ENCODE measurements at regions not wholly inside any gene's neighbourhood (a gene's known extent, or its start where the extent isn't known, plus 50 kb on each side); places are given as distances from the start of the nearest gene placed in this dataset.

DNA sequence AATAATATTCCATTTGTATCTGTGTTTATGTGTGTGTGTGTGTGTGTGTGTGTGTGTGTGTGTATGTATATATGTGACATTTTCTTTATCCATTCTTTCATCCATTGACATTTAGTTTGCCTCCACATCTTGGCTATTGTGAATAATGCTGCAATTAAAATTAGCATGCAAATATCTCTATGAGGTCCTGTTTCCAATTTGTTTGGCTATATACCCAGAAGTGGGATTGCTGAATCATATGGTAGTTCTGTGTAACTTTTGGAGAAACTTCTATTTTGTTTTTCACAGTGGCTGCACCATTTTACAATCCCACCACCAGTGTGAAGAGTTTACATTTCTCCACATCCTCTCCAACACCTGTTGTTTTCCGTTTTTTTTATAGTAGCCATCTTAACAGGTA, 53.1 kb downstream of the CH25H start:
- no peak for DNase-seq

DNA sequence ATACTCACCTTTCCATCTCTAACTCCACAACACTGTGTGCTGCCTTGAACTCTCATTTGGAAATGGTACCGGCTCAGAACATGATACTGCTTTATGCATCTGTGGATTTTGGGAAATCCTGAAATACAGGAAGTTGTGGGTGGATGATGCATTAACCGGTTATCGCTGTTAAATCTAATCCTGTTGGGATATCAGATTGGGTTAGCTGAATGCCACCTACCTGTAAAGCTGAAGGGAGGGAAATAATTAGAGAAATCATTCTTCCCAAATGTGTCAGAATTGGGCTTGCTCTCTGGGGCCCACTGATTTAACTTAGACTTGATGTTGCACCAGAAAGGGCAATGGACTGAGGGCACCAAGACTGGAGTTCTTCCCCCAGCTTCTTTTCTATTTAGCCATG, 54.0 kb downstream of the CH25H start:
- no peak for DNase-seq

DNA sequence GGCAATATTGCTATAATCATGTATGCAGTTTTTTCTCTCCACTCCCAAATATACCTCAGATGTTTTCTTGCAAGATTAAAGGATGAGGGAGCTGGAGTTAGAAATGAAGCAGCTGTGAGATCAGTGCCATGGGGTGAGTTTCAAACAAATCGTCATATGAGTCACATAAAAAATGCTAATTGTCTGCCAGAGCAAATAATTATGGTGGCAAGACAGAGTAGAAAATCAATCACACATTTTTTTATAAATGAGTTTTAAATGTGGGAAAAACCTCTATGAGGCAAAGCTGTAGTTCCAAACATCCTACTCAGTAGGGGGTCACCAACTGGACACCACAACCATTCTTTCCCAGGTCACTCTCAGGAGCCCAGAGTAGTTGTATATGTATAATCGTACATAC, 55.3 kb downstream of the CH25H start:
- DNase-seq, result no peak

DNA sequence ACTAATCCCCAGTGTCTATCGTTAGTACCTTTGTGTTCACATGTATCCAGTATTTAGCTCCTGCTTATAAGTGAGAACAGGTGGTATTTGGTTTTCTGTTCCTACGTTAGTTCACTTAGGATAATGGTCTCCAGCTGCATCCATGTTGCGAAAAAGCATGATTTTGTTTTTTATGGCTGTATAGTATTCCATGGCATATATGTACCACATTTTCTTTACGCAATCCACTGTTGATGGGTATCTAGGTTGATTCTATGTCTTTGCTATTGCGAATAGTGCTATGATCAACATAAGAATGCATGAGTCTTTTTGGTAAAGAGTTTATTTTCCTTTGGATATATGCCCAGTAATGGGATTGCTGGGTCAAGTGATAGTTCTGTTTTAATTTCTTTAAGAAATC, 59.1 kb downstream of the CH25H start:
- no peak for DNase-seq

DNA sequence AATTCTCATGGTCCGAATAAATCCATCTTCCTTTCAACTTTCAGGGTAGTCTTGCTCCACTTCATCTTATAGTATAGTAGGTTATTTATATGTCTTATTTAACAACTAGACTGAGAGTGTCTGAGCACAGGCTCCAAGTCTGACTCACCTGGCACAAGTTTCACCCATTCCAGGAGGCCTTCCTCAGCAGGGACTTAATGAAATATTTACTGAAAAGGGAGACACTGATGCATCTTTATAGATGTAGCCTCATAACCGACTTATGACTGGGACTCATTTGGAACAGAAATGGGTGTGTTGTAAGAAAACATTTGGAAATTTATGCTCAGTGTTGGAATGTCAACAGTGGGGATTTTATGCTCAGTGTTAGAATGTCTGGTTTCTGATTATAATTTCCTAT, 59.9 kb downstream of the CH25H start:
- no peak for DNase-seq

DNA sequence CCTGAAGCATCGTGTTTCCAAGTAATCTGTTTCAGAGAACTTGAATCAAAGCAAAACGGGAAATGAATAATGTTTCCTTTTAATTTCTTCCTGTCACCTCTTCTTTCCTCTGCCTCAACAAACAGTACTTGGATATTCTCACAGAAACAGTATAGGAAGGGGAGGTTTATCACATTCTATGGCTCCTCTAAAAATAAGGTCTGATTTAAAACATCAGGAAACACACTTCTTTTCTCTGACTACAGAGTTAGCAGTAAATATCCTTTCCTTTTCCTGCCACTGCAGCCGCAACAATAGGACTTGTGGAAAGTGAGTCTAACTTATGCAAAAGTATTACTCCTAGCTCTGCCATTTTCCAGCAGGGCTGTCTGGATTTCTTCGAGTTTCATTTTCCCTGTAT, 62.3 kb downstream of the CH25H start:
- no peak for DNase-seq

DNA sequence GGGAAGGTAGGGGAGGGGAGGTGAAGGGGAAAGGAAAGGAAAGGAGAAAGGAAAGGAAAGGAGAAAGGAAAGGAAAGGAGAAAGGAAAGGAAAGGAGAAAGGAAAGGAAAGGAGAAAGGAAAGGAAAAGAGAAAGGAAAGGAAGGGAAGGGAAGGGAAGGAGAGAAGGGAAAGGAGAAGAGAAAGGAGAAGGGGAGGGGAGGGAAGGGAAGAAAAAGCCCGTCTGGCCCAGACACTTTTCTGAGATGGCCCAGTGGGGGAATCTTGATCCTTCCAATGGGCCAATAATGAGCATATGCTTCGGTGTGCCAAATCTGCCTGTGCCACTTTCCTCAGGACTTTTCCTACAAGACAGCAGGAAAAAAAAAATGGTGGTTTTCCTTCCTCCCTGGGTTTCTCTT, 64.5 kb downstream of the CH25H start:
- no peak for DNase-seq

DNA sequence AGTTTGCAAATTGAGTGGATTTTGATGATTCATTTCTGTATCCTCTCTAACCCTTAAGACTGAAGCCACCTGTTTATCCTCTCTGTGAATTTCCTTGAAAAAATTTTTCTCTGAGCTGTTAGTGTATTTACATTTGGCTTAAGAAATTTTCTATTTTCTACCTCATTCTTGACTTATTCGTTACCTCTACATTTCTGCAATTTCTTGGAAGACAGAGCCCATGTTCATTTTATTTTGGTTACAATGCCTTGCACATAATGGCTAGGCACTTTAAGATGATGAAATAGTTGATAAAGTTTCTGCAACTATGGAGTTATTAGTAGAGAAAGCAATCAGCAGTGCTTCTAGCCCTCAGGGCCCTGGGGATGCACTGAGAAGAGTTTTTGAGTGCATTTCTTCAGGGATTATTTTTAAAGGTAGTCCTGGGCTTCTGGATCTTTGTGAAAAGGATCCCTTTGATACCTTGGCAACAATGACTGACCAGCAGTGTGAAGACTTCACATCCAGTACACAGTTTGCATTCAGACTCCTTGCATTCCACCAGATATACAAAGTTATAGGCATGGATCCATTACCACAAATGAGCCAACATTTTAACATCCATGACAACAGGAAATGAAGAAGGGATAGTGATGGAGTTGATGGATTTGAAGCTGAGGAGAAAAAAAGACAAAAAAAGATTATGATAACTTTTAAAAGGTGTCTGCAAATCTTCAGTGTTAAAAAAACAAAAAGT, 68.2 kb downstream of the CH25H start:
- DNase-seq, result peak; percentile 63

DNA sequence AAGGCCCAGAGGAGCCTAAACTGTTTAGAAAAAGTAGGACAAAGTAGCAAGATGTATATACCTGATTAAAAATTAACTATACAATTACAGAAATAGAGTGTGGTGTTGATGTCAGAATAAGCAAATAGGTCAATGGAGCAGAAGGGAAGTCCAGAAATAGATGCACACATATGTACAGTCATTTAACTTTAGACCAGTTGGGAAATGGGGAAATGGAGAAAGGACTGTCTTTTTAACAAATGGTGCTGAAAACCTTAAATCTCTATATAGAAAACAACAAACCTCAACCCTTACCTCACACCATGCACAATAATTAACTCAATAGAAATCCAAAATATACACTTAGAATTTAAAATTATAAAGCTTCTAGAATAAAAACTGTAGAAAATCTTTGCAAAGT, 72.2 kb downstream of the CH25H start:
- DNase-seq, result no peak

DNA sequence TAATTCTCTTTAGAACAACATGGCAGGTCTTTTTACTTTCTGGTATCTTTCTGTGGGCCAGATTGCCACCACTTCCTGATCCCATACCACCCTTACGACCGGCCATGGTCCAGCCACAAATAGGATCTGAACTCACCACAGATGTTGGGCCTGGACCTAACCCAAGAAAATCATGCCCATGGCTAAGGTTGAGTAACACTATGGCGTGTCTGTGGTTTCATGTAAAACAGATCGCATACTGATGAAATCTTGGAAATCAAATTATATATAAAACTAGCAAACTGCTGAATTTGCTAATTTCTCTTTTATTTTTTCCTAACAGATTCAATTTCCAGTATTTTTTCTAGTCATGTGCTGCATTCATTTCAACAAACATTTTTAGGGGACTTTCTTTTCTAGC, 77.2 kb downstream of the CH25H start:
- DNase-seq, result peak; percentile 38

DNA sequence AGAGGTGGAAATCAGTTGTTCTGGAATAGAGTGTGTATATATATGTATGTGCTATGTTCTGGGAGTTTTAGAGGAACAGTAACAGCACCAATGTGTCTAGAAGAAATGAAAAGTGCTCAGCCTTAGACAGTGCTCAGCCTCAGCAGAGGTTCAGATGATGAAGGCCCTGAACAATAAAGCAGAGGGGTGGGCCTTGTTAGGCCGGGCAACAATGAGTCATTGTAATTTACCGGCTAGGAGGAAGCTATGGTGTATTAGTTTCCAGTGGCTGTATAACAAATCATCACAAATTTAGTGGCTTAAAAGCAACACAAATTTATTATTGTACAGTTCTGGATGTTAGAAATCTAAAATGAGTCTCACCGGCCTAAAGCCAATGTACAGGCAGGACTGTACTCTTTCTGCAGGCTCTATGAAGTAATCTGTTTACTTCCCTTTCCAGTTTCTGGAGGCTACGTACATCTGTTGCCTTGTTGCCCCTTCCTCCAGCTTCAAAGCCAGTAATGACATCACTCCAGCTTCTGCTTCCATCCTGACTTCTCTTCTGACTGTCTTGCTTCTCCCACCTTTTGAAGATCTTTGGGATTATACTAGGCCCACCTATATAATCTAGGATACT, 84.6 kb downstream of the CH25H start:
- DNase-seq, result peak; percentile 49

DNA sequence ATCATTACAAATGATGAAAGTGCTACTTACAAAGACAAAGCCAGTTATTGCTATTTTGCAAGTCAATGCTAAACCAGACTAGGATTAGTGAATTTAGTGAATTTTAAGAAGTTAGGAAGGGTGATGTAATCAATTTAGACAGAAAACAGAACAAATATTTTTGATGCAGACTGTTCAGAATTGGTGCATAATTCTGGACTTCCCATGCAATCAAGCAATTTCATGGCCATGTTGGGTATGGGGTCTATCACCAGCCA, 85.4 kb downstream of the CH25H start:
- DNase-seq, result no peak

DNA sequence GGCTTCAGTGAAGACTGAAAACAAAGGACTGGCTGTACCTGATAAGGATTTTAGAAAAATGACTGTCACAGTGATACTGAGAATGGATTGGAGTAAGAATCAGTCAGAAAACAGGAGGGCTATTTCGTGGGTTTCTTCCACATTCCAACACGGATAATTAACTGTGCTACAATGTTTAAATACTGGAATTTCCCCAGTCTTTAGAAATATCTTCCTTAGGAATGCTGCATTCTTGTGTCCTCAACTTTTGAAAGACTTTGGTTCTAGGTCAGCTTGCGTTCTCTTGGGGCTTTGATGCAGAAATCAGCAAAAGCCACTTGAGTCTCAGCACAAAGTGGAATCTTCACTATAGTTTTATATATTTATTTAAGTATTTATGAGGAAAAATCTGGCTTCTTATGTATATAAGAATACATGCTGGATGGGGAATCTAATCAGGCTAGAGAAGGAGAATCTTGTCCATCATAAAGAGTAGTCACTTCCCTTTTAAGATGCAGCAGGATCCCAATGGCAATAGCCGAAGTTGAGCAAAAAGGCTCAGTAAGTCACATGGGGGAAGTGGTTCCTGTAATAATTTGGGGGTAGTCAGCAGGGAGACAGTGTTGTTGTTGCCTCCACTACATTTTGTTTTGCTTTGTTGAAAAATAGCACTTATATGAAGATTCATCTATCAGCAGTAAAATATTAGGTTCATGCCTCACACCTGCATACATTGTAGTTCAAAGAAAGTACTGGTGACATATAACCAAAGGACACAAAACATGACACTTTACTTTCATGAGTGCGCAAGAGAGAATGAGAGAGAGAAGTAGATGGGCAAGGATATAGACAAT, 86.0 kb downstream of the CH25H start:
- peak; percentile 20 for DNase-seq

DNA sequence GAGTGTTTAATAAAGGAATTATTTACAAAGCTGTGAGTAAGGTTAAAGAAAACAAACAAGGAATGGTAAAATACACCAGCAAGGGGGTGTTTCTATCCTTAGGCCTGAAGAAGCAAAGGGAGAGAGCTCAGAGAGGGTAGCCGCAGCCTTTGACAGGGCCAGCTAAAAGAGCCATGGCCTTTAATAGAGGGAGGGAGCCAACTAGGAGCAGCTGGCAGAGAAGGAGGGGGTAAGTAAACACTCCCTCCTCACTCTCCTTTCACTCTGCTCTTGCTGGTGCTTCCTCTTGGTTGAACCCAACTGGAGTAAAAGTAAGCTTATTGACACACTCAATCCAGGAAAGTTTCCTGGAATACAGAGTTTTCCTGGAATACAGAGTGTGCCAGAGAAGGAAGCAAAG, 87.5 kb downstream of the CH25H start:
- DNase-seq, result no peak

DNA sequence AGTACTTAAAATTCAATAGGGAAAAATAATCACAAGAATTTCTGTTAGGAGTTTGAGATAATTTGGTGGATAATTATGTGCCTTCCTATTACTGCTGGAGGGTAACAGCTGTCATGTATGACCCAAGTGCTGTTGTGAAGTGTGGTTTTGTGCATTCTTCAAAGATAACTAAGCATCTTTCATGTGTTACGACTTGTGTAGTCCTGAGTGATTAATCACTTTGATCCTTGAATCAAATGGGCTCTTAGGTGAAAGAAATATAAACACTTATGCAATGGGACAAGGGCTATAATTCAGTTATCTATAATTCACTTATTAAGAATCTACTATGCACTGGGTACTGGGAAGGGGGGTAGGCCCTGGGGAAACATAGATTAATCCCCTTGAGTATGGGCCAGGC, 89.0 kb downstream of the CH25H start:
- DNase-seq, result no peak

DNA sequence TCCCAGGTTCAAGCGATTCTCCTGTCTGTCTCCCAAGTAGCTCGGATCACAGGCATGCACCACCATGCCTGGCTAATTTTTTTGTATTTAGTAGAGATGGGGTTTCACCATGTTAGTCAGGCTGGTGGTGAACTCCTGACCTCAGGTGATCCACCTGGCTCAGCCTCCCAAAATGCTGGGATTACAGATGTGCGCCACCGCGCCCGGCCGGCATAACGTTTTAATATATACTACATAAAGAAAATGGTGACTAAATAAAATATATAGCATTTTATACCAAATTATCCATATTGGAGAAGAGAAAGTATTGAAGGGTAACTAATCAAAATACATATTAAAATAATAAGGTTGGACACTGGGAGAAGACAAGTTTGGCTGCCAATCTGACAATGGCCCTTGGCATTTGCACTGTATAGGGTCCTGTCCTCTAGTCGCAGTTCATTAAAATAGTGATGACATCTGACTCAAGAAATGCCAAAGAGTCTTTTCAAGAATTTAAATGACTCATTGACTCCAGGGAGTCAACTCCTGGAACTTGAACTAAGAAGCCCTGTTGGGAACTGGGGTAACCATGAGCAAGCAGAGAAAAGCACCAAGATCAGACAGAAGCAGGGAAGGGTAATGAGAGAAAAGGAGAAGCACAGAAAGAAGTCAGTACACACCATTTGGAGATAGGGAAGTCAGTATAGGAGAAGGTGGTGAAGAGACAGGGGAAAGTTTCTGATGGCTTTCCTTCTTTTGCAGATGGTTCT, 91.1 kb downstream of the CH25H start:
- DNase-seq, result peak; percentile 47

DNA sequence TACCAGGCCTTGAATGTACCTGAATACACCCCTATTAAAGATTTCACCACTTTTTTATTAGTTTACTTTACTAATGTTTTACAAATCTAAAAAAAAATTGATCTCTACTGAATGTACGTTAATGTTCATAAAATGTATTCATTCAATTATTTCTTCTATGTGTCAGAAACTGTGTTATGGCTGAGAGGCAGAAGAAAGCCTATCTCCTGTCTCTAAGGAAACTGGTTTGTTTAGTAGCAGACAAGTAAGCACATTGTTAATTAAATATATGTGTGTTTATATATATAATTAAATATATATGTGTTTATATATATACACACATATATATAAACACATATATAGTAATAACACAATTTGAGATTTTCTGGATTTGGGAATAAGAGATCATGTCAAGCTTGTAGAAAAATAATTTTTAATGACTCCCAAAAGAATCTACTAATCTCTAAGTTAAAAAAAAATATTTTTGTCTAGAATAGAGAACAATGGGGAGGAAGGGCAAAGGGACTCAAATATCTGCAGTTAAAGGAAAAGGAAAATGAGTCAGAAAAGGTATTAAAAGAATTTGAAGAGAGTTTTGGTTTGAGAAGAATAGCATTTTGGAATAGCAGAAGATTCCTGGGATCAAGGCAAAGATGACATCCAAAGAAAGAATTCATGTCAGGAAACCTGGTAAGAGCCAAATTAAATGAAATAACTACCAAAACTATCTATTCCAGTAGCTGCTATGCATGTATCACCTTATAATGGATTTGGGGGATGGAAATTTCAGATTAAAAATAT, 92.1 kb downstream of the CH25H start:
- no peak for DNase-seq

DNA sequence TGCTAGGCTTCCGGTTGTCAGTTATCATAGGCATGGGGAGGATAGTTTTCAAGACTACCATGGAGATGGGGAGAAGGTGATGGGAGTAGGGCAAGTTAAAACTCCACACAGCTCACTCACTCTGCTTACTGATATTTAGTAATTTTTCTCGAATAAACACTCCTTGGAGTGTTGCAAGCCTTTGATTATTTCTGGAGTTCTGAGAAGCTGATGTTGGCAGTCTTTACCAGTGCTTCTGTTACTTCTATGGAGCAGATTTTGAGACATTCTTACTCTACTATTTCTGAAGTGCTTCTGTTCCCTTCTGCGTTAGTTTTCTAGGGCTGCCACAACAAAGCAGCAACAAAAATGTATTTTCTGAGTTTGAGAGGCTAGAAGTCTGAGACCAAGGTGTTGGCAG, 104.4 kb downstream of the CH25H start:
- DNase-seq, result no peak

DNA sequence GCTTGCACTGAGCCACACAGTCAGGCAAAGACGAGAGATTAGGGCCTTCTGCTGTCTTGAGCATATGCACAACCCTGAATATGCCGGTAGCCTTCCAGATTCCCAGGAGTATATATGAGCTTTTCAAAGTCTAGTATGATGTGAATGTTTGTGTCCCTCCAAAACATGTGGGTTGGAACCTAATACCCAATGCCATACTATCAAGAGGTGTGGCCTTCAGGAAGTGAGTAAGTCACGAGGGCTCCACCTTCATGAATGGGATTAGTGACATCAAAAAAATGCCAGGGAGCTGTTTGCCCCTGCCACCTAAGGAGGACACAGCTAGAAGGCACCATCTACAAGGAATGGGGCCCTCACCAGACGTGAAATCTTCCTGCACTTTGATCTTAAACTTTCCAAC, 105.2 kb downstream of the CH25H start:
- DNase-seq, result no peak

DNA sequence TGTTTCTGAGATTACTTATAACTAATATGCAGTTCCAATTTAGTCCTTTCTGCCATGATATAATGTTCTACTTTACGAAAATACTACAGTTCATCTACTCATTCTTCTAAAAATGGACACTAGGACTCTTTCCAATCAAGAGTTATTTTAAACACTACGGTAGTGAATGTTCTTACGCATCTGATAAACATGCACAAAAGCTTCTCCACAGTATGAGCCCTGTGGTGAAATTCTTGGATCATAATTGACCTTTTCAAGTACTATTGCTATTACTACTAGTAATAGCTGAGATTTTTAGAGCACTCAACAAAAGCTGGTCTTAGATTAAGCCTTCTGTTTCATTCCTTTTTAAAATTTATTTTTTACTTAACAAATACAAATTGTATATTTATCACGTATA, 106.4 kb downstream of the CH25H start:
- DNase-seq, result no peak

DNA sequence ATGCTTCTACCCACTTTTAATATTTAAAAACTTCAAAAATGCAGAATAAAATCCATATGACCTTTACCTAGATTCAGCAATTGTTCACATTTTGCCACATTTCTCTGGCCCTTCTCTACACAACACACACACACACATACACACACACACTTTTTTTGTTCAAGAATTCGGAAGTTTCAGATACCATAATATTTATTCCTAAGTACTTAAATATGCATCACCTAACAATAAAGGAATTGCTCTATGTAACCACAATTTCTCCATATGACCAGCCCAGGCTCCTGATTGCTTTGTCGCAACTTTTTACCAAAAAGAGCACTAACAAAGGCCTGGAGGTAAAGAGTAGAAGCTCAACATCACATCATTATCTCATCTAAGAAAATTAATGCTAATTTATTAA, 106.6 kb downstream of the FAS start:
- DNase-seq, result no peak

DNA sequence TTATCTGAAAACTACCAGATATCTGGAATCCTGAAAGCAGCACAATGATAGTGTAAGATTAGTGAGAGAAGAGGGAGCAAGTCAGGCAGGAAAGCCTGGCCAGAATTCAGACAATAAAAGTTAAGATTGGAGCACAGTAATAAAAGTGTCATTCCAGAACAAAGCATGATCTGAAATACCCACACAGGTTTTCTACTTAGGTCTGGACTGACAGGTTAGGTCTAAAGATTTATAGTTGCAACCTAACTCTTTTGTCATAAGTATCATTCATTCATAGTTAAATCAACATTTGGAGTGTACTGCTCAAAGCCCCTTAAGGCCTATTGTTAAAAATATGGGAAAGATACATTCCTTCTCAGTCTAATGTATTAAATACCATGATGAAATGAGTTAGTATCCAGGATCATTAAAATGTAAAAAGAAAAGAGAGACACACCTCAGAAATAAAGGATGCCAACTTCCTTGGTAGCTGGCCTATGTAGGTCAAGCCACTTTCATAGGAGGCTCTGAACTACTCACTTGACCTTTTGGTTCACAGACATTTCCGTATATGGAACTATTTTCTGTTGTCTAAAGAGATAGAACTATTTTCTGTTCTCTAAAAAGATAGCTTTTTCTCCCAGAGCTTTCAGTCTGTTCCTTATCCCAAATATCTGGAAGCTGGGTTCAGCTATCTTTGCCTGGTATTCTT, 105.2 kb downstream of the FAS start:
- no peak for DNase-seq

All from OCI-M1 (cell line).